GM18909 (cell line): ENCODE measurements at regions not wholly inside any gene's neighbourhood (a gene's known extent, or its start where the extent isn't known, plus 50 kb on each side); places are given as distances from the start of the nearest gene placed in this dataset.
"Not testable (repeated sequence)": the region's sequence is repeated elsewhere in the genome, so short reads cannot be mapped to it uniquely, and the experiment has no call there.

Experiments used
- ATAC-seq: cut with Tn5 transposase; IDR thresholded peaks from one replicate; pipeline ENCODE4 v1.9.1; 2021; ENCODE audit warnings: mild to moderate bottlenecking; ENCODE audit not compliant: unreplicated experiment, poor library complexity

- ATAC-seq, result no peak
Observed at GRCh38 chr17:31631766-31632165, 227.3 kb downstream of the COPRS start.

- not testable (repeated sequence) for ATAC-seq
Observed at GRCh38 chr17:31630866-31631265, 228.2 kb downstream of the COPRS start.

GRCh38 chr17:31629696-31630470, 229.2 kb downstream of the COPRS start:
- no peak for ATAC-seq

GRCh38 chr17:31627960-31628359, 231.1 kb downstream of the COPRS start:
- ATAC-seq, result no peak

GRCh38 chr17:31623990-31624389, 232.5 kb downstream of the RAB11FIP4 start:
- ATAC-seq, result no peak

- no peak for ATAC-seq
Observed at GRCh38 chr17:31622500-31622899, 231.0 kb downstream of the RAB11FIP4 start.

GRCh38 chr17:31621566-31621965, 230.1 kb downstream of the RAB11FIP4 start:
- ATAC-seq, result no peak

- ATAC-seq, result not testable (repeated sequence)
Observed at GRCh38 chr17:31611053-31611452, 219.6 kb downstream of the RAB11FIP4 start.

GRCh38 chr17:31609996-31610910, 218.8 kb downstream of the RAB11FIP4 start:
- no peak for ATAC-seq

- ATAC-seq, result no peak
Observed at GRCh38 chr17:31609331-31609730, 217.9 kb downstream of the RAB11FIP4 start.

- no peak for ATAC-seq
Observed at GRCh38 chr17:31608659-31609254, 217.3 kb downstream of the RAB11FIP4 start.

- ATAC-seq, result no peak
Observed at GRCh38 chr17:31605761-31606160, 214.3 kb downstream of the RAB11FIP4 start.

GRCh38 chr17:31604936-31605335, 213.5 kb downstream of the RAB11FIP4 start:
- no peak for ATAC-seq

- not testable (repeated sequence) for ATAC-seq
Observed at GRCh38 chr17:31600144-31600543, 208.7 kb downstream of the RAB11FIP4 start.

- ATAC-seq, result no peak
Observed at GRCh38 chr17:31598921-31599571, 207.6 kb downstream of the RAB11FIP4 start.

- no peak for ATAC-seq
Observed at GRCh38 chr17:31598399-31598782, 206.9 kb downstream of the RAB11FIP4 start.

GRCh38 chr17:31597646-31598398, 206.3 kb downstream of the RAB11FIP4 start:
- no peak for ATAC-seq

GRCh38 chr17:31596382-31597323, 205.2 kb downstream of the RAB11FIP4 start:
- ATAC-seq, result peak; percentile 92
